ENCODE measurements at regions not wholly inside any gene's neighbourhood (a gene's known extent, or its start where the extent isn't known, plus 50 kb on each side); places are given as distances from the start of the nearest gene placed in this dataset.

GRCh38 chr1:68974447-68974846 lies 477.6 kb upstream of the DEPDC1 start:
- WGBS (ENCODE audit: missing lambda C conversion rate), result 42% methylated on average over 5 of the region's 5 CpGs
- Histone ChIP-seq H3K27ac (no peak overlapping the region), H3K9me3 (no peaks in the 10 kb centered on the region), H3K4me1 (no peaks in the 10 kb centered on the region), H3K4me2 (no peak overlapping the region), H3K4me3 (no peak overlapping the region)
- TF ChIP-seq ZNF302 (CRISPR knock-in tag; IDR thresholded peaks at IDR 0.05), result no peak
- no peak for TF ChIP-seq JUN (IDR thresholded peaks at IDR 0.05)
- DNase-seq (ENCODE audit: low read depth in 1 of 2, low spot score in 1 of 2) (no peak), FAIRE-seq (no peak), ATAC-seq (no peak)
- ChIA-PET POLR2A (no interaction called here), CTCF (no interaction called here)

DNA sequence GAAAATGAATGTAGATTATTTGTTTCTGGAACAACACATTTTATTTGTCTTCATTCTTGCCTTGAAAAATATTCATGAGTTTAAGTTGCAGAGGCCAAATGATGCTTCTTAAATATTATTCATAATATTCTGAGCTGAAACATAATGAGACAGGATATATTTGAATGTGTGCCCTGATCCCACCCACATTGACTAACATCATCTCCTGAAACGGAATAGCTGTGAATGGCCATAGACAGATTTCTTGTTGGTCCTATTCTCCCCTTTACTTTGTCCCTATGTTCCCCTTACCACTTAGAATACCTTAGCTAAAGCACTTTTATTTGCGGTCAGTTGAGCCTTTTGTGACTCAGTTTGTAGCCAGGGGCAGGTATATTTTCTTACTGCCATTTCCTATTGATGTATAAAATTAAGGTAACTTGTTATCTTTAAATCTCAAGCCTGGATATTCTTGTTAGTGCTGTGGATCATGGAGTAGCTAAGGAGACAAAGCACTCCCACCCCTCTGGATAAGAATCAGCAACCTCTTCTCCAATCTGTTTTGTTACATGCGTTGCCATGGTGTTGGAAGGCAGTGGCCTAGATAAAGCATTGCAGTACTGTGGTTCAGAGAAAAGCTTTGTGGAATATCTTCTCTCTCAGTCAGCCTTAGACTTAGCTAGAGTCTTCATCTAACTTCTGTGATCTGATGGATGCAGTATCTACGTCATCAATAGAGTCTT lies 478.5 kb upstream of the DEPDC1 start:
- ATAC-seq, result no peak

DNA sequence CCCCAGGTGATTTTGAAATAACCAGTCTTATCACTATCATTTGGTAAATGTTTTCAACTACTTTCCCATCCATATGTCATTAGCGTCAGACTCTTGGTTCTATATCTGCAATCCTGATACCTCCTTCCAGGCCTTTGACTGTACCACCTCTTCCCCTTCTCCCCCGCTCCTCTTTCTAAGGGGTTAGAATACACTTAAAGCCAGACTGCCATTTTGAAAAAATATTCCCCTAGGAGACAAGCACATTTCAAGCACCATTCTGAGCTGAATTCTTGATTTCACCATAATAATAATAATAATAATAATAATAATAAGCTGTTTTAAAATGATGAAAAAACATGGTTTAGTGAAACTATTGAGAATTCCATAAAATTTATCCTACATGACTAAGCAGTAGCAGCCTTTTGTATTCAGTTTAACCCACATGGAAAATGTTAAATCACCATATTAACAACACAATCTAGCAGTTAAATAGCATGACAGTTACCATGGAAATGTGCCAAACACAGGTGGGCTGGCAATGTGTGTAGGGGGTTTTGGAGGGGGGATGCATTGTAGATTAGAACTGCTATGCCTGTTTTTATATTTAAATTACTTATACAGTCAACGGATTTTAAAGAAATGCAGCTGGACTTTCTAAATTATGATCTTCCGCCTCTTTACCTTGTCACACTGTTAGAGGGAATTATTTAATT lies 480.2 kb upstream of the DEPDC1 start:
- POLR2A ChIA-PET, result no interaction called here
- no peak for ATAC-seq

More for the DNA sequence above, 478.5 kb upstream of the DEPDC1 start:
- Histone ChIP-seq H3K27ac (no peak overlapping the region), H3K4me2 (no peak overlapping the region), H3K4me1 (no peaks in the 10 kb centered on the region), H3K4me3 (no peak overlapping the region), H3K9me3 (no peaks in the 10 kb centered on the region)
- no peak for FAIRE-seq
- TF ChIP-seq, protein P1, sequence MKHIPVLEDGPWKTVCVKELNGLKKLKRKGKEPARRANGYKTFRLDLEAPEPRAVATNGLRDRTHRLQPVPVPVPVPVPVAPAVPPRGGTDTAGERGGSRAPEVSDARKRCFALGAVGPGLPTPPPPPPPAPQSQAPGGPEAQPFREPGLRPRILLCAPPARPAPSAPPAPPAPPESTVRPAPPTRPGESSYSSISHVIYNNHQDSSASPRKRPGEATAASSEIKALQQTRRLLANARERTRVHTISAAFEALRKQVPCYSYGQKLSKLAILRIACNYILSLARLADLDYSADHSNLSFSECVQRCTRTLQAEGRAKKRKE (CRISPR knock-in tag; IDR thresholded peaks at IDR 0.05; ENCODE audit: low read depth), result no peak
- no peak for TF ChIP-seq HEYL (CRISPR knock-in tag; IDR thresholded peaks at IDR 0.05)
- TF ChIP-seq, protein P2, sequence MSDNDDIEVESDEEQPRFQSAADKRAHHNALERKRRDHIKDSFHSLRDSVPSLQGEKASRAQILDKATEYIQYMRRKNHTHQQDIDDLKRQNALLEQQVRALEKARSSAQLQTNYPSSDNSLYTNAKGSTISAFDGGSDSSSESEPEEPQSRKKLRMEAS (IDR thresholded peaks at IDR 0.05), result no peak
- 1% methylated on average over 4 of the region's 4 CpGs for WGBS (ENCODE audit: missing lambda C conversion rate)
- CTCF ChIA-PET, result no interaction called here
- no peak for DNase-seq (ENCODE audit: low read depth in 1 of 2, low spot score in 1 of 2)
- POLR2A ChIA-PET, result no interaction called here

GRCh38 chr1:68979891-68980290 lies 483.0 kb upstream of the DEPDC1 start:
- Histone ChIP-seq H3K4me2 (no peak overlapping the region), H3K27ac (no peak overlapping the region), H3K4me3 (no peak overlapping the region), H3K9me3 (no peaks in the 10 kb centered on the region), H3K4me1 (no peaks in the 10 kb centered on the region)
- CTCF ChIA-PET, result no interaction called here
- FAIRE-seq (no peak), ATAC-seq (no peak), DNase-seq (ENCODE audit: low read depth in 1 of 2, low spot score in 1 of 2) (no peak)
- POLR2A ChIA-PET, result no interaction called here
- TF ChIP-seq, protein P3, sequence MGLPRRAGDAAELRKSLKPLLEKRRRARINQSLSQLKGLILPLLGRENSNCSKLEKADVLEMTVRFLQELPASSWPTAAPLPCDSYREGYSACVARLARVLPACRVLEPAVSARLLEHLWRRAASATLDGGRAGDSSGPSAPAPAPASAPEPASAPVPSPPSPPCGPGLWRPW (IDR thresholded peaks at IDR 0.05), result no peak
- TF ChIP-seq ZSCAN20 (CRISPR knock-in tag; IDR thresholded peaks at IDR 0.05) (no peak), HOXB5 (CRISPR knock-in tag; IDR thresholded peaks at IDR 0.05) (no peak), SREBF2 (IDR thresholded peaks at IDR 0.05) (no peak), CEBPB (IDR thresholded peaks at IDR 0.05) (no peak), GATA3 (IDR thresholded peaks at IDR 0.05; ENCODE audit: borderline replicate concordance) (no peak)
- WGBS (ENCODE audit: missing lambda C conversion rate), result 0% methylated on average over 1 of the region's 1 CpG

More for the DNA sequence above, 480.2 kb upstream of the DEPDC1 start:
- TF ChIP-seq POLR2A (IDR thresholded peaks at IDR 0.05; ENCODE audit: low read length) (no peak), NFE2L2 (conservative IDR thresholded peaks at IDR 0.05; ENCODE audit: low read length) (no peak), CBX2 (IDR thresholded peaks at IDR 0.05; ENCODE audit: borderline replicate concordance, low read depth) (no peak), FOSL2 (IDR thresholded peaks at IDR 0.05) (no peak), FOSL2 (CRISPR knock-in tag; IDR thresholded peaks at IDR 0.05) (no peak), HOXB5 (CRISPR knock-in tag; IDR thresholded peaks at IDR 0.05) (no peak), TFCP2L1 (CRISPR knock-in tag; IDR thresholded peaks at IDR 0.05) (no peak), RCOR1 (IDR thresholded peaks at IDR 0.05; ENCODE audit: low read depth, low read length) (no peak)
- TF ChIP-seq, protein P4, sequence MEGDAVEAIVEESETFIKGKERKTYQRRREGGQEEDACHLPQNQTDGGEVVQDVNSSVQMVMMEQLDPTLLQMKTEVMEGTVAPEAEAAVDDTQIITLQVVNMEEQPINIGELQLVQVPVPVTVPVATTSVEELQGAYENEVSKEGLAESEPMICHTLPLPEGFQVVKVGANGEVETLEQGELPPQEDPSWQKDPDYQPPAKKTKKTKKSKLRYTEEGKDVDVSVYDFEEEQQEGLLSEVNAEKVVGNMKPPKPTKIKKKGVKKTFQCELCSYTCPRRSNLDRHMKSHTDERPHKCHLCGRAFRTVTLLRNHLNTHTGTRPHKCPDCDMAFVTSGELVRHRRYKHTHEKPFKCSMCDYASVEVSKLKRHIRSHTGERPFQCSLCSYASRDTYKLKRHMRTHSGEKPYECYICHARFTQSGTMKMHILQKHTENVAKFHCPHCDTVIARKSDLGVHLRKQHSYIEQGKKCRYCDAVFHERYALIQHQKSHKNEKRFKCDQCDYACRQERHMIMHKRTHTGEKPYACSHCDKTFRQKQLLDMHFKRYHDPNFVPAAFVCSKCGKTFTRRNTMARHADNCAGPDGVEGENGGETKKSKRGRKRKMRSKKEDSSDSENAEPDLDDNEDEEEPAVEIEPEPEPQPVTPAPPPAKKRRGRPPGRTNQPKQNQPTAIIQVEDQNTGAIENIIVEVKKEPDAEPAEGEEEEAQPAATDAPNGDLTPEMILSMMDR (IDR thresholded peaks at IDR 0.05), result no peak
- H3K4me2 ChIP-seq, result no peak overlapping the region
- CTCF ChIA-PET, result interaction anchor here (1.0 kb wide), 1 partner anchor 11 kb away, joined by 3 read pairs; no protein-coding TSS in a partner anchor
- H3K4me1 ChIP-seq, result no peaks in the 10 kb centered on the region
- no peak overlapping the region for H3K27ac ChIP-seq
- H3K4me3 ChIP-seq, result no peak overlapping the region
- 41% methylated on average over 4 of the region's 4 CpGs for WGBS (ENCODE audit: missing lambda C conversion rate)
- DNase-seq (ENCODE audit: low read depth in 1 of 2, low spot score in 1 of 2), result no peak
- no peaks in the 10 kb centered on the region for H3K9me3 ChIP-seq
- FAIRE-seq, result no peak

Measured in A549 (cell line).